Activated naive CD8-positive, alpha-beta T cell (primary cell): ENCODE measurements at regions not wholly inside any gene's neighbourhood (a gene's known extent, or its start where the extent isn't known, plus 50 kb on each side); places are given as distances from the start of the nearest gene placed in this dataset.

Experiments used
- H3K27ac Mint-ChIP-seq: one replicate; pipeline ENCODE4 v1.8.0; 2021; ENCODE audit warnings: mixed read lengths
- H3K27me3 Mint-ChIP-seq: one replicate; pipeline ENCODE4 v1.8.0; 2021; ENCODE audit warnings: mixed read lengths
- H3K36me3 Mint-ChIP-seq: one replicate; pipeline ENCODE4 v1.8.0; 2021; ENCODE audit warnings: mixed read lengths
- H3K4me1 Mint-ChIP-seq: one replicate; pipeline ENCODE4 v1.8.0; 2021; ENCODE audit warnings: low read depth, mixed read lengths
- H3K4me3 Mint-ChIP-seq: one replicate; pipeline ENCODE4 v1.8.0; 2021; ENCODE audit warnings: mild to moderate bottlenecking, mixed read lengths
- H3K9me3 Mint-ChIP-seq: one replicate; pipeline ENCODE4 v1.8.0; 2021; ENCODE audit warnings: low read depth, mixed read lengths

DNA sequence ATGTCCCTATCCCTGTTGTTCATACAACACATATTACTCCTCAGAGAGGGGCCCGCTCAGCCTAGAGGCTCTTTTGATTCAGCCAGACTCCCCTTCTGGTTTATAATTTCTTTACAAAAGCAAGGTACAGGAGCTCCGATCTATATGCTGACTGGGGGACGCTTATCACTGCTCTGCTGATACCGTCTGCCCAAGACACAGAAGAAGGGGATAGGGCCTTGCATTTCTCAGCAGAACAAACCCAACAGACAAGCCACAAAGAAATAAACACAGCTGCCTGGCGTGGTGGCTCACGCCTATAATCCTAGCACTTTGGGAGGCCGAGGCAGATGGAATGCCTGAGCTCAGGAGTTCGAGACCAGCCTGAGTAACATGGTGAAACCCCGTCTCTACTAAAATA lies 109.9 kb upstream of the AKIP1 start:
- Mint-ChIP-seq H3K9me3 (no peaks in the 10 kb centered on the region), H3K36me3 (no peaks in the 10 kb centered on the region), H3K27ac (no peak overlapping the region), H3K27me3 (peaks cover 5% of the 10 kb centered on the region), H3K4me1 (no peaks in the 10 kb centered on the region), H3K4me3 (no peak overlapping the region)

- H3K36me3 Mint-ChIP-seq, result no peaks in the 10 kb centered on the region
- no peaks in the 10 kb centered on the region for H3K4me1 Mint-ChIP-seq
- H3K27ac Mint-ChIP-seq, result no peak overlapping the region
- H3K9me3 Mint-ChIP-seq, result no peaks in the 10 kb centered on the region
- H3K27me3 Mint-ChIP-seq, result peaks cover 5% of the 10 kb centered on the region
- no peak overlapping the region for H3K4me3 Mint-ChIP-seq
These were observed 108.7 kb upstream of the AKIP1 start for GRCh38 chr11:8802251-8802650.

- Mint-ChIP-seq H3K4me1 (no peaks in the 10 kb centered on the region), H3K27ac (no peak overlapping the region), H3K4me3 (no peak overlapping the region), H3K27me3 (peaks cover 2% of the 10 kb centered on the region), H3K9me3 (no peaks in the 10 kb centered on the region), H3K36me3 (no peaks in the 10 kb centered on the region)
These were observed 107.0 kb upstream of the AKIP1 start for GRCh38 chr11:8803973-8804372.

- Mint-ChIP-seq H3K27ac (no peak overlapping the region), H3K4me1 (peaks cover 2% of the 10 kb centered on the region), H3K36me3 (no peaks in the 10 kb centered on the region), H3K4me3 (no peak overlapping the region), H3K27me3 (peaks cover 9% of the 10 kb centered on the region), H3K9me3 (no peaks in the 10 kb centered on the region)
These were observed 105.7 kb upstream of the AKIP1 start for GRCh38 chr11:8805296-8805695.

- H3K27me3 Mint-ChIP-seq, result peaks cover 9% of the 10 kb centered on the region
These were observed 104.0 kb upstream of the AKIP1 start for GRCh38 chr11:8806974-8807373.

GRCh38 chr11:8807544-8808225 lies 103.3 kb upstream of the AKIP1 start:
- Mint-ChIP-seq H3K36me3 (no peaks in the 10 kb centered on the region), H3K4me3 (no peak overlapping the region), H3K9me3 (no peaks in the 10 kb centered on the region), H3K27me3 (peaks cover 9% of the 10 kb centered on the region), H3K4me1 (peaks cover 6% of the 10 kb centered on the region), H3K27ac (no peak overlapping the region)

More at GRCh38 chr11:8806974-8807373, 104.0 kb upstream of the AKIP1 start:
- H3K36me3 Mint-ChIP-seq, result no peaks in the 10 kb centered on the region
- no peak overlapping the region for H3K4me3 Mint-ChIP-seq
- H3K9me3 Mint-ChIP-seq, result no peaks in the 10 kb centered on the region
- peaks cover 6% of the 10 kb centered on the region for H3K4me1 Mint-ChIP-seq
- H3K27ac Mint-ChIP-seq, result peak overlapping the region; percentile 46

DNA sequence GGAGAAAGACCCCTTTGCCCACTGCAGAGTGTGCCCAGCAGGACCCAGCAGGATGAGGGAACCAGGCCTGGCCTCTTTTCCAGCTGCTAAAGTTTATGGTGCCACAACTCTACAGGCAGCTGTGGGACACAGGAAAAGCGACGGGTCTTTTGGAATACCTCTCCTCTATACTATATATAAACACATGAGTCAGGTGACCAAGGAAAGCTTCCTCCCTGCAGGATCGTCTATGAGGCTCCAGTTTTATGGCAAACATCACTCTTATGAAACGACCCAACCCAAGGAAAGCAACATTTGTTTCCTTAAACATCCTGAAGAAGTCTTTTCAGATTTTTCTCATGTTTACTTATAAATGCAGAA lies 102.8 kb upstream of the AKIP1 start:
- Mint-ChIP-seq H3K4me1 (peaks cover 6% of the 10 kb centered on the region), H3K27me3 (peaks cover 9% of the 10 kb centered on the region), H3K36me3 (no peaks in the 10 kb centered on the region), H3K9me3 (no peaks in the 10 kb centered on the region), H3K4me3 (no peak overlapping the region), H3K27ac (no peak overlapping the region)

GRCh38 chr11:8809241-8809938 lies 101.6 kb upstream of the AKIP1 start:
- H3K9me3 Mint-ChIP-seq, result no peaks in the 10 kb centered on the region
- H3K4me3 Mint-ChIP-seq, result no peak overlapping the region
- no peaks in the 10 kb centered on the region for H3K36me3 Mint-ChIP-seq
- H3K4me1 Mint-ChIP-seq, result peaks cover 6% of the 10 kb centered on the region
- H3K27ac Mint-ChIP-seq, result no peak overlapping the region
- peaks cover 9% of the 10 kb centered on the region for H3K27me3 Mint-ChIP-seq

DNA sequence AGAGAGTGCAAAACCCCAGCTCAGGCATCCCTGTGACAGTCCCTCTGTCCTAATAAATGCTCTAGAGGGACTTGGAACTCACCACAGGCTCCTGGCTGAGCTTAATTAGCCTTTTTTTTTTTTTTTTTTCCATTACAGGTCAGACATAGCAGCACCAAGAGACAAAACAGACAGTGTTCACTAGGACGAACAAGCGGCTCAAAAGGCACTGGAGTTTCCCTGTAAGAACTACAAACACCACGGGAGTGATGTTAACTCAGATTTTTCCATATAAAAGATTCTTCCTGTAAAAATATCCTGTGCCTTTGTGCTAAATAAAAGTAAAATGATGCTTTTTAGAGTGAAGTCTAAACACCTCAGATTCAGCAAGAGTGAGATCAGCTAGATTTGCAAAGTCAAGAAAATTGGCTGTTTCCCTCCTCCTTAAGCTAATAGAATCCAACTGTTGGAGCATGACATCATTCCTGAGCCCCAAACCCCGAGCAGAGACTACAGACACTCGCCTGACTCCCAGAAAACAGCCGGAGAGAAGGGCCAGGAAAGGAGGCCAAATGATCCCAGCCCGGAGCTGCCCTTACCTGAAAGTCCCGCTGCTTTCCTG lies 101.0 kb upstream of the AKIP1 start:
- Mint-ChIP-seq H3K36me3 (no peaks in the 10 kb centered on the region), H3K4me3 (peak overlapping the region; percentile 21), H3K4me1 (peaks cover 6% of the 10 kb centered on the region), H3K9me3 (no peaks in the 10 kb centered on the region), H3K27me3 (peaks cover 9% of the 10 kb centered on the region), H3K27ac (no peak overlapping the region)

- no peaks in the 10 kb centered on the region for H3K36me3 Mint-ChIP-seq
- H3K27ac Mint-ChIP-seq, result no peak overlapping the region
- H3K9me3 Mint-ChIP-seq, result no peaks in the 10 kb centered on the region
- peaks cover 6% of the 10 kb centered on the region for H3K4me1 Mint-ChIP-seq
- peak overlapping the region; percentile 21 for H3K4me3 Mint-ChIP-seq
- peaks cover 9% of the 10 kb centered on the region for H3K27me3 Mint-ChIP-seq
These were observed 100.3 kb upstream of the AKIP1 start for GRCh38 chr11:8810540-8811301.

DNA sequence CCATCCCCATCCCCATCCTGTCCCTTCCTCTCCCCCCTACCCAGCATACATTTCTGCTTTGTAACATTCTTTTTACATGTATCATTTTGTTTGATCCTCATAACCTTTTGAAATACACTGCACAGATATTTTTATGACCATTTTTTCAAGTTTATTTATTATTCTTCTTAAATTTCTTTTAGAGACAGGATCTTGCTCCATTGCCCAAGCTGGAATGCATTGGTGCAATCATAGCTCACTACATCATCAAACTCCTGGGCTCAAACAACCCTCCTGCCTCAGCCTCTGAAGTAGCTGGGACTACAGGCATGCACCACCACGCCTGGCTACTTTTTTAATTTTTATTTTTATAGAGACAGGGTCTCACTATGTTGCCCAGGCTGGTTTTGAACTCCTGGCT lies 99.4 kb upstream of the AKIP1 start:
- Mint-ChIP-seq H3K27me3 (peaks cover 9% of the 10 kb centered on the region), H3K4me3 (no peak overlapping the region), H3K4me1 (peaks cover 6% of the 10 kb centered on the region), H3K9me3 (no peaks in the 10 kb centered on the region), H3K36me3 (no peaks in the 10 kb centered on the region), H3K27ac (no peak overlapping the region)

GRCh38 chr11:8812438-8812837 lies 98.6 kb upstream of the AKIP1 start:
- Mint-ChIP-seq H3K4me3 (no peak overlapping the region), H3K4me1 (peaks cover 6% of the 10 kb centered on the region), H3K9me3 (no peaks in the 10 kb centered on the region), H3K36me3 (no peaks in the 10 kb centered on the region), H3K27ac (no peak overlapping the region), H3K27me3 (peaks cover 9% of the 10 kb centered on the region)

DNA sequence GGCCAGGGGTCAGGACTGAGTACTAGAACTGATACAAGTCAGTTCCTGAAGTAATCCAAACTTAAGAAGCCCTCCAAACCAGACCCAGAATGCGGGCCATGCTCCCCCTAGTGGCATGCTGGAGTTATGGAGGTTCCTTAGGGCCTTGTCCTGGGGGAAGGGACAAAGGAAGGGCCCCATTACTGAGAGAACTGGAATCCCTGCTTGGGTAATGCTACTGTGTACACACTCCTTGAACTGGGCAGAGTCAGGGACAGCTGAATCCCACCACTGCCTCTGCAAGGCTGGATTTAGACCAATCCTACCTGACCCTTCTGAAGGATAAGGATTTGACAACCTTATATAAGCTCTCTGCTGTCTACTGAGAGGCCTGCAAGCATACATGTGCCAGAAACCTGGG lies 97.3 kb upstream of the AKIP1 start:
- Mint-ChIP-seq H3K4me3 (no peak overlapping the region), H3K36me3 (no peaks in the 10 kb centered on the region), H3K27ac (no peak overlapping the region), H3K27me3 (peaks cover 7% of the 10 kb centered on the region), H3K4me1 (peaks cover 6% of the 10 kb centered on the region), H3K9me3 (no peaks in the 10 kb centered on the region)

GRCh38 chr11:8814209-8814922 lies 96.6 kb upstream of the AKIP1 start:
- H3K27ac Mint-ChIP-seq, result no peak overlapping the region
- peaks cover 6% of the 10 kb centered on the region for H3K4me1 Mint-ChIP-seq
- no peaks in the 10 kb centered on the region for H3K9me3 Mint-ChIP-seq
- no peak overlapping the region for H3K4me3 Mint-ChIP-seq
- H3K27me3 Mint-ChIP-seq, result peaks cover 7% of the 10 kb centered on the region
- H3K36me3 Mint-ChIP-seq, result no peaks in the 10 kb centered on the region

DNA sequence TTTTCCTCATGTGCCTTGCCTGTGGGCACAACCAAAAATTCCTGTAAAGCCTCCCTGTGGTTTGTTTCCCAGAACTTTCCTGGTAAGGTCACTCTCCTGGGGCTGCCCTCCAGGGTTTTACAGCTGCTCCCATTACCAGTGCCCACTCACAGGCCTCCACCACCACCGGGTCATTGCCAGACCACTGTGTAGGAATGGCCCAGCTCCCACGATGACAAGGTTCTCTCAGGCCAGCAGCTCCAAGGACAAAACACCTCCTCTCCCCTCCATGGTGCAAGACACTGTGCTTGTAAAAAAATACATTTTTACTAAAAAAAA lies 96.1 kb upstream of the AKIP1 start:
- Mint-ChIP-seq H3K9me3 (no peaks in the 10 kb centered on the region), H3K27me3 (peaks cover 4% of the 10 kb centered on the region), H3K27ac (no peak overlapping the region), H3K36me3 (no peaks in the 10 kb centered on the region), H3K4me1 (peaks cover 6% of the 10 kb centered on the region), H3K4me3 (no peak overlapping the region)
